ENCODE measurements at regions not wholly inside any gene's neighbourhood (a gene's known extent, or its start where the extent isn't known, plus 50 kb on each side); places are given as distances from the start of the nearest gene placed in this dataset.

DNA sequence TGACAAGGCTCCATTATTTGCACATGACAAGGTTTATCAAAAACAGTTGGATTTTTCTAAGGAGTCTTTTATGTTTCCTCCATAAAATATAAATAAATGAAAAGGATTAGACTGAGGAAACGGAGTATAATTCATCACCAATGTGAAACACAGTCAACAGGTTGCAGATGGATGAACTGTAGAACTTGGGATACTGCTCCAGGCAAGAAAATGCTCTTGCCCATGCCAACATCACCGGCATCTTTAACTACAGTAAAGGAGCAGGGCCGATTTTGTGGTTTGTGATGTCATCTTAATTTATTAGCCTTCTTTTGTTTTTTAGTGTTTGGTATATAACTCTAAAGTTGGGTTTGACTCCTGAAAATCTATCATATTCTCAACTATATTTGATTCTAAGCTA is 577.3 kb downstream of the EPHA4 start:
- intact Hi-C loops (cut with DNase I): no loop called here
- no peaks in the 10 kb centered on the region for H3K4me1 ChIP-seq (replicated peaks)
- TF ChIP-seq, protein P1, sequence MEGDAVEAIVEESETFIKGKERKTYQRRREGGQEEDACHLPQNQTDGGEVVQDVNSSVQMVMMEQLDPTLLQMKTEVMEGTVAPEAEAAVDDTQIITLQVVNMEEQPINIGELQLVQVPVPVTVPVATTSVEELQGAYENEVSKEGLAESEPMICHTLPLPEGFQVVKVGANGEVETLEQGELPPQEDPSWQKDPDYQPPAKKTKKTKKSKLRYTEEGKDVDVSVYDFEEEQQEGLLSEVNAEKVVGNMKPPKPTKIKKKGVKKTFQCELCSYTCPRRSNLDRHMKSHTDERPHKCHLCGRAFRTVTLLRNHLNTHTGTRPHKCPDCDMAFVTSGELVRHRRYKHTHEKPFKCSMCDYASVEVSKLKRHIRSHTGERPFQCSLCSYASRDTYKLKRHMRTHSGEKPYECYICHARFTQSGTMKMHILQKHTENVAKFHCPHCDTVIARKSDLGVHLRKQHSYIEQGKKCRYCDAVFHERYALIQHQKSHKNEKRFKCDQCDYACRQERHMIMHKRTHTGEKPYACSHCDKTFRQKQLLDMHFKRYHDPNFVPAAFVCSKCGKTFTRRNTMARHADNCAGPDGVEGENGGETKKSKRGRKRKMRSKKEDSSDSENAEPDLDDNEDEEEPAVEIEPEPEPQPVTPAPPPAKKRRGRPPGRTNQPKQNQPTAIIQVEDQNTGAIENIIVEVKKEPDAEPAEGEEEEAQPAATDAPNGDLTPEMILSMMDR (IDR thresholded peaks at IDR 0.05): no peak
- TF ChIP-seq POLR2AphosphoS5 (IDR thresholded peaks at IDR 0.05): no peak
- TF ChIP-seq POLR2A (IDR thresholded peaks at IDR 0.05): no peak
- no peaks in the 10 kb centered on the region for H3K36me3 ChIP-seq
- WGBS: 35% methylated on average over 3 of the region's 3 CpGs
- H3K4me3 ChIP-seq: no peak overlapping the region
- H3K9me3 ChIP-seq: no peaks in the 10 kb centered on the region
- no peak for DNase-seq (ENCODE audit: low spot score)
- no peak overlapping the region for H3K27ac ChIP-seq
- no peaks in the 10 kb centered on the region for H3K27me3 ChIP-seq (replicated peaks; ENCODE audit: insufficient read depth)

DNA sequence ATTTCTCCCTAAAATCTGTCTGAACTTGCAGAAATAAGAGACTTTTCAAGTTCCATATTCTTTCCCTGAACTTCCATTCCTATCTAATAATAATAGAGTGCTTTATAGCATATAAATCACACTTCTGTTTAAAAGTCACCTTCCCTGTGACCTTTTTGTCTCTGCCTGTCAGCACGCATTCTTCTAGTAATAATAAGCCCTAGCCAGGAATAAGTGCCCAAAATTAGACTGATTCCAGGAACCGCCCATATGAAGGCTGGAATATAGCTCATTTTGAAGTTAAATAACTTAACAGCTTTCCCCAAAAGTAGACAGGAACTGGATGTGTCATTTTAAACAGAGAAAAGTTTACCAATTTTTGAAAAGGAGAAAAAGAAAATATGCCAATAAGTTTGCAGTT is 576.5 kb downstream of the EPHA4 start:
- TF ChIP-seq, protein P1 (IDR thresholded peaks at IDR 0.05): no peak
- TF ChIP-seq POLR2A (IDR thresholded peaks at IDR 0.05): no peak
- TF ChIP-seq POLR2AphosphoS5 (IDR thresholded peaks at IDR 0.05): no peak
- Histone ChIP-seq H3K4me3 (no peak overlapping the region), H3K36me3 (no peaks in the 10 kb centered on the region), H3K4me1 (replicated peaks) (no peaks in the 10 kb centered on the region), H3K27me3 (replicated peaks; ENCODE audit: insufficient read depth) (no peaks in the 10 kb centered on the region), H3K27ac (no peak overlapping the region), H3K9me3 (no peaks in the 10 kb centered on the region)
- DNase-seq (ENCODE audit: low spot score): no peak
- 58% methylated on average over 2 of the region's 2 CpGs for WGBS
- intact Hi-C loops (cut with DNase I): no loop called here

DNA sequence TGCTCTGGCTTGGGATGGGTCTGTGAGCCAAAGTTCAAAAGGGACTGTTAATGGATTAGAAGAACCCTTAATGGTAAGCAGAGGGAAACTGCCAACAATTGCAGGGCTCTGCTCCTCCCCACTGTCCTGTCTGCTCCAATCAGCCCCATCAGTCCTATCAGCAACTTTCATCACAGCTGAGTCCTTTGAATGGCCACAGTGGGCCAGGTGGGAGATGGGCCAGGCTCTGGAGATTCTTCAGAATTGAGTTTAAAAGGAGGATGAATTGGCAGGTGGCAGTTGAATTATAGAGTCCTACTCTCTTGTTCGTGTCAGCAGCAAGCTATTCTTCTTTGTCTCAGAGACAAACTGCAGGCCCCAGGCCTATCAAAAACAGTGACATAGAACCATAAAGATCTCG is 573.9 kb downstream of the EPHA4 start:
- H3K27me3 ChIP-seq (replicated peaks; ENCODE audit: insufficient read depth): no peaks in the 10 kb centered on the region
- H3K9me3 ChIP-seq: no peaks in the 10 kb centered on the region
- intact Hi-C loops (cut with DNase I): no loop called here
- no peak overlapping the region for H3K4me3 ChIP-seq
- WGBS: 27% methylated on average over 2 of the region's 2 CpGs
- no peaks in the 10 kb centered on the region for H3K4me1 ChIP-seq (replicated peaks)
- no peaks in the 10 kb centered on the region for H3K36me3 ChIP-seq
- no peak overlapping the region for H3K27ac ChIP-seq
- TF ChIP-seq POLR2A (IDR thresholded peaks at IDR 0.05) (no peak), POLR2AphosphoS5 (IDR thresholded peaks at IDR 0.05) (no peak)
- TF ChIP-seq, protein P1 (IDR thresholded peaks at IDR 0.05): no peak
- no peak for DNase-seq (ENCODE audit: low spot score)

DNA sequence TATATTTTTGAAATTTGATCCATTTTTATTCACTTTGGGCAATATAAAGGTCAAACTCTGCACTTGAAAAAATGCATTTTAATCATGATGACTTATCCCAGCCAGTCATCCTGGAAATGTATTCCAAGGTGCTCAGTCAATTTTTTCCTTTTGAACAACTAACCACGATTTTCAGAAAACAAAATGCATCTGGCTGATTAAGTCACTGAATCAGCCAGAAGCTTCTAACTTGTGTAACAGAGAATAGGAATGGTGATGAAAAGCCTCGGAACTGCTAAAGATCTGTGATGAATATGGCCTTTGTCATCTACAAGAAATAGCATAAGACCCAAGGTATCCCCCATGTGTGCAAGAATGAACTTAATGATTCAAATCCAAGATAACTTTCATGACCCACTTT is 572.7 kb downstream of the EPHA4 start:
- intact Hi-C loops (cut with DNase I): no loop called here
- Histone ChIP-seq H3K36me3 (no peaks in the 10 kb centered on the region), H3K4me3 (no peak overlapping the region), H3K4me1 (replicated peaks) (no peaks in the 10 kb centered on the region), H3K27ac (no peak overlapping the region), H3K27me3 (replicated peaks; ENCODE audit: insufficient read depth) (no peaks in the 10 kb centered on the region), H3K9me3 (no peaks in the 10 kb centered on the region)
- 81% methylated on average over 2 of the region's 2 CpGs for WGBS
- TF ChIP-seq POLR2AphosphoS5 (IDR thresholded peaks at IDR 0.05) (no peak), POLR2A (IDR thresholded peaks at IDR 0.05) (no peak)
- TF ChIP-seq, protein P1 (IDR thresholded peaks at IDR 0.05): no peak
- no peak for DNase-seq (ENCODE audit: low spot score)

DNA sequence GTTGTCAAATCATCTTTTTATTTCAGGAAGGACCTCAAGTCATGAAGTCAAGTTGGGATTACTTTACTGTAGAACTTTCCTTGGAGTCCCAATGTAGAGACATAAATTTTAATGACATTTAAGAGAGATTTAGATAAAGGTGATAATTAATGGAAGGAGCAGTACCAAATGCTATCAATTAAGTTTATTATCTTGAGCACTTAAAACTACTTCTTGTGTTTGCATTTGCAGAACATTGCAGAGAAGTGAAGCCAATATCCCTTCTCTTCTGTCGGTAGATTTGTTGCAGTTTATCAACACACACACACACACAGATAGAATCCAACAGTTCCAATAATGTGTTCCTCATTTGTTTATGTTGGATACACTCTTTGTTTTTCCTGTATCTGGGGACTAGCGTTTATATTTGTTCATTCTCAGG is 570.7 kb downstream of the EPHA4 start:
- intact Hi-C loops (cut with DNase I): no loop called here
- no peak for DNase-seq (ENCODE audit: low spot score)
- no peaks in the 10 kb centered on the region for H3K4me1 ChIP-seq (replicated peaks)
- no peak for TF ChIP-seq POLR2A (IDR thresholded peaks at IDR 0.05)
- TF ChIP-seq, protein P1 (IDR thresholded peaks at IDR 0.05): no peak
- TF ChIP-seq POLR2AphosphoS5 (IDR thresholded peaks at IDR 0.05): peak; percentile 31
- no peaks in the 10 kb centered on the region for H3K36me3 ChIP-seq
- H3K27ac ChIP-seq: no peak overlapping the region
- H3K4me3 ChIP-seq: no peak overlapping the region
- WGBS: 10% methylated on average over 2 of the region's 2 CpGs
- H3K9me3 ChIP-seq: no peaks in the 10 kb centered on the region
- H3K27me3 ChIP-seq (replicated peaks; ENCODE audit: insufficient read depth): no peaks in the 10 kb centered on the region
